Lung microvascular endothelial cell (primary cell): ENCODE measurements at regions not wholly inside any gene's neighbourhood (a gene's known extent, or its start where the extent isn't known, plus 50 kb on each side); places are given as distances from the start of the nearest gene placed in this dataset.

Experiments used
- DNase-seq, 2 donors: peaks; one replicate each; pipeline versions ENCODE4 v3.0.0 to v3.0.0-alpha.2; 2010; ENCODE audit warnings: low read depth in 2 of 2

DNA sequence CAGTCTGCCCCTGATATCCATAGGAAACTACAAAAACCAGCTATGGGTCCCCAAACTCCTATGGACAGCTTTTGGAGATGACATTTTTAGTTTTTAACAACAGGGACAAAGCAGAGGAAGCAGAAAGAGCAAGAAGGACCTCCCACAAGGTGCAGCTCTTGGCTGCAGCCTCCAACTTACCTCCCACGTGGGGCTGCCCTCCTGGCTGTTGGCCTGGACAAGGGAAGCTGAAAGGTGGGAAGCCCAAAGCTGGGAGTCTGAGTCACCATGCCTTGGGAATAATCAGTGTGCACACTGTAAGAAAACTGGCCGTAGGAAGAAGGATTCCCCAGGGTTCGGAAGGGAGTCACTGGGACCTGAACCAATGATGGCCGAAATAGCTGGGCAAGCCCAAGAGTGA is 51.8 kb upstream of the PAX1 start:
- no peak for DNase-seq

DNA sequence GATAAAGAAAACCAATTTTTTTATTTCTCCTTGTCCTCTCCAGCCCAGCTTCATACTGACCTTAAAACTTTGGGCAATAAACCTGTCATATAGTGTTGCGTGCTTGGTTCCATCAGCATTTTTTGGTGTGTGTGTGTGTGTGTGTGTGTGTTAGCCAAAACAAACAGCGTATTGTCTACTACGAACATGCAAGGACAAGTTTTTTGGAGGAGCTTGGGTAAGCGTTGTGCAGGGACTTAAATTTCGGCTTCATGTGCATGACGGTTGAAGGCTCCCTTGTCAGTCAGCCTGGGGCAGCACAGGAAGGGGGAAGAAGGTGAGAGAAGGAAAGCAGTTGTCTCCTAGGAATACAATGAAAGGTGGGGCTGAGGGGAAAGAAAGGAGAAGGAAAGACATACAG is 62.0 kb upstream of the PAX1 start:
- DNase-seq = no peak

DNA sequence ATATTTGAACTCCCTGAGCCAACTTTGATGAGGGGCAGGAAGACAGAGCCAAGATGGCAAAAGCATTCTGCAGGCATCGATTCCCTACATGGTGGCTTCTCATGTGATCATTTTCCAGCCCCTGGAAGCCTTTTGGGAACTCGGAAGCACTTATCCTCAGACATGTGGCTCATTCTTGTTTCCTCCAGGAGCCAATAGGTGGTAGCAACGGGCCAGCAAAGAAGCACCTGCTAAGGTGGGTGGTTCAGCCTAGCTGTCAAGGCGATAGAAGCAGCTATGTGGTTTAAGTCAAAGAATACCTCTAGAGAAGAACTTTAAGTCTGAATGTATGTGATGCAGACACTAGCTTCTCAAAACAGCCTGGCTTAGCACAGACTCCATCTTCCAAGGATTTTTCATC is 64.9 kb upstream of the PAX1 start:
- no peak for DNase-seq

DNA sequence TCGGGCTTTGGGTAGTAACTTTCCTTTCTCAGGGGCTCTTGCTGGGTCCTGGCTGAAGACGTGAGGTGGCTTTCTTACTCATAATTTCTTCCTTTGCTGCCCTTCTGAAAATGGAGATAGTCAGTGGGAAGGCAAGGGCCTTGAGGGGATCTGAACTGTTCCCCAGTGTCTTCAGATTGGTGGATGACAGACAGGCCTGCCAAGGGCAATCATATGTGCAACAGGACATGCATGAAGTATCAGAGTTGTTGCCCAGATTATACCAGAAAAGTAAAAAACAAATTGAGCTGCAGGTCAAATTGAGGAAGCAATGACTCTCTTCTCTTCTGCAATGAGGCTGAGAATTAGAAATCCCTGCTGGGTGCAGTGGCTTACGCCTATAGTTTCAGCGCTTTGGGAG is 71.6 kb upstream of the PAX1 start:
- DNase-seq = no peak

DNA sequence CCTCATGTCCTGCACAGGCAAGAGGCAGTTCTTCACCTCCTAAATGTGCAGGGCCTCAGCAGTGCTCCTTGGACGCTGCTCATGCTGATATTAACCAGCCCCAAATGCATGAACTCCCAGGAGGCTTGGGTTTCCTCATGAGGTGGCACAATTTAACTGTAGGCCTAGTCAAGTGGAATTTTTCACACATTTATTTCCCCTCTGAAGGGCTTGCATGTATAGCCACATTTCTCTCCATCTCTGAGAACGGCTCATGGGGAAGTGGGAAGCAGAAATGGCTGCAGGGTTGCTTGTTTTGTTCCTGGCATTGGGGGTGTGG is 72.8 kb upstream of the PAX1 start:
- DNase-seq = no peak

DNA sequence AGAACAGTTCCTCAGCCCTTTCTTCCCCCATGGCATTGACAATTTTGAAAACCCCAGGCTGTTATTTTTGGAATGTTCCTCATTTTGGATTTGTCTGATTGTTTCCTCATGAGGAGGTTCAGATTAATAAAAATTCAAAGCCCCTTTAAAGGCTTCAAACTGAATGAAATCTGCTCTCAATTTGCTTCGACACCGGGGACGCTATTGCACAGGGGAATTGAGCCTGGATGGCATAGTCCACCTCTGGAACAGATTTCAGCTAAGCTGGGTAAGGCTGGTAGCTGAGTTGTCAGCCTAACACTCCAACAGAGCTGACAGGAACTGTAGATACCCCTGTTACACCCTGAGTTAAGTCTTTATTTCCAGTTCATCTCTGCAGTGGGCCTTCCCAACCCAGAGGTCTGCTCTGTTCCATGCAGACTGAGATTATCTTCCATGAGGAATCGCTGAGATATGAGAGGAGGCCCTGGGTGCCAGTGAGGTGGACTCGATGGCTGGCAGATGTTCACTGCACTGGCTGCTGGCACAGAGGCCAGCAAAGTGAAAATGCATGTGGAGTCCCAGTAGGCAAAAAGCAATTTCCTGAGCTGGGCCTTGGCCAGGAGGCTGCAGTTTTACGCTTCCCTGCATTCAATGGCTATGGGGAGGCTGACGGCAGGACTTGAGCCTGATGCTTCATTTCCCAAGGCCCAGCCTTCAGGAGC is 73.3 kb upstream of the PAX1 start:
- peak in 1 of 2 donors; percentile 13 for DNase-seq

DNA sequence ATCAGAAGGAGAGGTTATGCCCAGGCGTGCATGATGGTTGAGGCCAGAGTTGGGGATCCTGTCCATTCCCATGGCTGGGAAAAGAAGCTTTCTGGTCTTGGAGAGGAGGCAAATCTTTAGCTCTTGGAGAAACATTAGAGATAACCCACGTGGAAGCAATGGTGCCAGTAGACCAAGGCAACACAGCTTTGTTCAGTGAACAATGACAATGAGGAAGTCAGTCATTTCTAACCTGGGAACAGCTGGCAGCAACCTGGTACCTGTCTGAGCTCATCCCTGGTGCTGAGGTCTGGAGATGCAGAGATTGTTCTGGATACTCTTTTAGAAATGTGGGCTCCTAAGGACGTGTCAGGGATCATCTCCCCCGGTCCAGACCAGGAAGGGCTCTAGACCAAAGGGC is 76.7 kb upstream of the PAX1 start:
- no peak for DNase-seq

DNA sequence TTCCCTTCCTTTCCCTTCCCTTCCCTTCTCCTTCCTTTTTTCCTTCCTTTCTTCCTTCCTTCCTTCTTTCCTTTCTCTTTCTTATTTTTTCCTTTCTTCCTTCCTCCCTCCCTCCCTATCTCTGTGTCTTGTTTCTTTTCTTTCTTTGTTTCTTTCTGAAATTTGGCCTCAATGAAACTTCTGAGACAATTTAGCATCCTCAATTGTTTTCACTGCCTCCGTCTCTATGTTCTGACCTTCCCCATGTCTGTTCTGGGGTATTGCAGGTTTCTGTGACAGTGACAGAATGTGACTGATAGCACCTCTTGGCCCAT is 81.7 kb upstream of the PAX1 start:
- DNase-seq = no peak

DNA sequence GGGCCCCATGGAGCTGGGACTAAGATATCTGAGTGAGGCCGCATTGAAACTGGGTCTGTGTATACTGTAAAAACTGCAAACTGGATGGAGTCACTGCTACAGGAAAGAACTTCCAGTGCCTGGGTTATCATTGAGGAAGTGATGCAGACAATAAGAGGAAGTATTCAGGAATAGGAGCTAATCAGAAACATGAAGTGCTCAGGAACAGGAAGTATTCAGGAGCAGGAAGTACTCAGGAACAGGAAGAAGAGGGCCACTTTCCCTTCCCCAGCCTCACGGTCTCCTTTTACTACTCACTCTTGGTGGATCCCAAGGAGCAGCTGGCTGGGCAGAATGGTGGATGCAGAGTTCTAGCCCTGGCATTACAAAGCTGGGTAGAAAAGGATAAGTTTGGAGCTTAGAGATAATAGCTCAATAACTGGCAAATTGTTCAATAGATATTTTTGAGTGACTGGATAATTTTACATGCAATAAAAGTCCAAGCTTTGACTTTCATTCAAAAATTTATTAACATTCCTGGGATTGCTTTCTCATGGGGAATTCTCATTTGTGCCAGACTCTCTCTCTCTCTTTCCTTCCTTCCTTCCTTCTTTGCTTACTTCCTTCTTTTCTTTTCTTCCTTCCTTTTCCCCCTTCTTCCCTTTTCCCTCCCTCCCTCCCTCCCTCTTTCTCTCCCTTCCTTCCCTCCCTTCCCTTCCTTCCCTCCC is 82.2 kb upstream of the PAX1 start:
- DNase-seq = no peak

DNA sequence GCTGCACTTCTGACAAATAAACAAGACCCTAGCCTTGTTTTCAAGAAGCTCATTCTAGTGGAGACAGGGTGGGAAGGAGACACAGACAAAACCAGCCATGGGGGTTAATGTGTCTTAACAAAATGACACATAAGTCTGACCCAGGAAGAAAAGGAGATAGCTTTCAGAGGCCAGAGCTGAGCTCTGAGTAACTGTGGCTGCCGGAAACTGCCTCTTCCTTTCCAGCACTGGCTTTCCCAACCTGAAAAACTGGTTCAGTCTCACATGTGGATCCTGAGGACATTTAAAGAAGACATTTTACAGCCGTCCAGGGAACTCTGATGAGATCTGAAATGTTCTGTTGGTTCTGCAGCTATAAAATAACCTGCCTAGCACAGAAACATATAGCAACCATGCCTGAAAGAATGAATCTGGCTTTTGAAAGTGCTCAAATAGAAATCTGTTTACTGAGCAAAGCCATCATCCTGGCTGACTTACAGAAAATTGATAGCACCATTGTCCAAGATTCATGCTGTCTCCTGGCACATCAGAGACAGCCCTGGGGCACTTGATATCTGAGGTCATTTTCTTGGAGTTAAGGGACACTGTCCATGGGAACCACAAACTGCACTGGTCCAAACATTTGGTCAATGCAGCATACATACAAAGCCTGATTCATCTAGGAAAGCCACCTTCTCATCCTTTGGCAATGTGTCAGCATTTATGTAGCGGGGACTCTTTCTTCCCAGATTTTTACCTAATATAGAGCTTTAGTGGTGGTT is 83.2 kb upstream of the PAX1 start:
- DNase-seq = no peak

DNA sequence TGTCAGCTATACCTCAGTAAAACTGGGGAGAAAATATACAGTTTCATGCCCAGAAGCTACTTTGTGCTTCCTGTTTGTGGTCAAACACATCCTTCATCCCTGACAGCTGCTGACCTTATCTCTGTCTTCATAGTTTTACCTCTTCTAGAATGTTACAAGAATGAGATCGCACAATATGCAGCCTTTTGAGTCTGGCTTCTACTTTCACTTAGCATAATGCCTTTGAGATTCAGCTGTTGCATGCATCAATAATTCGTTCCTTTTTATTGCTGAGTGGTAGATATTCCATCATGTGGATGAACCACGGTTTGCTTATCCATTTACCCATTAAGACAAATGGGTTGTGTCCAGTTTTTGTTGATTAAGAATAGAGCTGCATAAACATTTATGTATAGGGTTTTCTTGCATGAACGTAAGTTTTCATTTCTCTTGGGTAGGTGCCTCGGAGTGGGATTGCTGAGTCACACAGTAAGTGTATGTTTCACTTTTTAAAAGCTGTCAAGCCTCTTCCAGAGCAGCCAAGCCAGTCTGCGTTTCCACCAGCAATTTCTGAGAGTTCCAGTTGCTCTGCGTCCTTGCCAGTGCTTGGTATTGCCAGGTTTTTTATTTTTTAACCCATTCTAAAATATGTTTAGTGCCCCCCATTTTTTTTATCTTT is 86.6 kb upstream of the PAX1 start:
- no peak for DNase-seq

DNA sequence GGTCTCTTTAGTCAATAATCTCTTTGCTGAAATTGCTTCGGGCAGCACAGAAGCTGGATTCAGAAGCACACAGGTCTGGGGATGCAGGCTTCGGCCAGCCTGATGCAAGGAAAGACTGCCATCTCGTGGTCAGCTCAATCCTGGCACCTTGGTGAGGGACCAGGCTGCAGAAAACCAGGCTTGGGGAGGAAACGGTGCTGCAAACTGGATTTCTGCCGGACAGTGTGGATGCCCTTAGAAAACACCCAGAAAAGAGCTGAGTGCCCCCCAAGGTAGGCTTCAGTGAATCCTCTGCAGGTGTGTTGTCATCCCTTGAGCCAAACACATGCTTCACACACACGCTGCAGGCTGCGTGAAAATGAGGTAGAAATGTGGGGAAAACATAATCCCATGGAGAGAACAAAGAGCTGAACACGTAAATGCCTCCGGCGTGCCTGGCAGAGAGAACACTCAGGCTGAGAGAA is 89.8 kb upstream of the PAX1 start:
- peak; percentile 63 to 76 for DNase-seq

DNA sequence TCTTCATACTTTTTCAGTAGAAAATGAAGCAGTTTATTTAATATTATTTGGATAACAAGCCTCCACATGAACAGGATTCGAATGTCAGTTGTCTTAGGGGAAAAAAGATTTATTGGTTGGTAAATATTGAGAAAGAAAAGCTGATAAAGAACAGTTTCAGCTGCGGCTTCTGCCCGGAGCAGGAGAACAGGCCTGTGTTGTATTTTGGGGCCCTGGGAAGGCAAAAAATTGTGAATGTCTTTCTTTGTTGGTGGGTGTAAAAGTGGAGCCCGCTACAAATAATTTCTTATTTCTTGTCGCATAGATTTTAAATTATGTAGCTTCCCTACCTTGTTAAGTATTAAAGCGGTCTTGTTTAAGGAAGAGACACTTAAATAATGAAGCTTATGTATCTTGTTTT is 90.5 kb upstream of the PAX1 start:
- no peak for DNase-seq

DNA sequence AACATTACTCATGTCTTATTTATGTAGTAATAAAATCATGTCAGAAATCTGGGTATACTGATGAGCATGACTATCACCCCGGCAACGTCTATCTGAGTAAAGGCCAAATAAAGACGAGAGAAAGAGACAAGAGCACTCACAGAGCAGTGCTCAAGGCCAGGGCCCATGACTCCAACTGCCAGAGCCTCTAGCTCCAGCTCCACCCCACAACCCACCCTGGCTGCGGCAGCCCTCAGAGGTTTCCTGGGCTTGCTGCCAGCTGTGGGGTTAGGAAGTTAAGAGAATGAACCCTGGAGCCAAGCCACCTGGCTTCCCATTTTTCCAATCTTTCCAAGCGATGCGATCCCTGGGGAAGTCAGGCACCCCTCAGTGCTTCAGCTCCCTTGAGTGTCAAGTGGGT is 92.0 kb upstream of the PAX1 start:
- DNase-seq = peak in 1 of 2 donors; percentile 26

DNA sequence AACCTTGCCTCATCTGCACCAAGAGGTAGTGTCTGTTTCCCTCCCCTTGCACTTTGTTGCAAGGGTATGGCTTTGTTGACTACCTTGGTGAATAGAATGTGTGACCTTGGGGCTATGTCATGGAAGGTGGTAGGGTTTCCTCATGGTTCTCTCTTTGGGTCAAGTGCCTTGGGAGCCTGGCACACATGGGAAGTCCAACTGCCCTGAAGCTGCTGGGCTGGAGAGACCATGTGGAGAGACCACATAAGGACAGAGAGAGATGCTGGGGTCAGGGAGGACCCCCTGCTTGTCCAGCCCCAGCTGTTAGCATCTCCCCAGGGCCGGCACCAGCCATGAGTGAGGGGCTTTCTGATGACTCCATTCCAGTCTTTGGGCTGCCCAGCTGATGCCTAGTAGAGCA is 95.5 kb upstream of the PAX1 start:
- DNase-seq = no peak

DNA sequence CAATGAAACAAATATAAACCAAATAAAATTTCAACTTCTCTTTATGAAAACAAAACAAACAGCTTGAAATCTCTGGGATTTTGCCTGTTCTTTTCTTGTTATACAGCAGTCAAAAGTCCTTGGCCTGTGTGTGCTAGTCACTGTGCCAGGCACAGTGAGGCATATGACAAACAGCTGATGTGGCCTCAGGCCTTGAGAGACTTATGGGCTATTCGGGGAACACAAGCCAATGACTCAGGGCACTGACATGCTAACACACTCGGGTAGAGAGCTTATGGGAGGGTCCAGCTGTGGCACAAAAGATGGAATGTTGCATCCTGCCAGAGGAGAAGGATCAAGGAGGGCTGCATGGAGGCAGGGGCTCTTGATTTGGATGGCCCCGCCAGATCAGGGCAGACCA is 95.4 kb upstream of the NKX2-2 start:
- no peak for DNase-seq

DNA sequence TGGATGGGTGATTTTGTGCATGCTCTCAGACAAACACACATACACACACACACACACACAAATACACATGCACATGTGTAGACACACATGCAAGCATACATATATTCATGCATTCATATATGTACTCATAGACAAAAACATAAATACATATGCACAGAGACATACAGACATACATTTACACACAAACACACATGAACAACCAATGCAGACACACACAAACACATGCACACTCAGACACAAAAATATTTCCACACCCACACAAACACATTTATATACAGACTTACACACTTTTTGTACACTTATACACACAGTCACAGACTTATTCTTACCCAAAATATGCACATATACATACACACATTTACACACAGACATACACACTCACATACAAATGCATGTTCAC is 94.9 kb upstream of the NKX2-2 start:
- no peak for DNase-seq

DNA sequence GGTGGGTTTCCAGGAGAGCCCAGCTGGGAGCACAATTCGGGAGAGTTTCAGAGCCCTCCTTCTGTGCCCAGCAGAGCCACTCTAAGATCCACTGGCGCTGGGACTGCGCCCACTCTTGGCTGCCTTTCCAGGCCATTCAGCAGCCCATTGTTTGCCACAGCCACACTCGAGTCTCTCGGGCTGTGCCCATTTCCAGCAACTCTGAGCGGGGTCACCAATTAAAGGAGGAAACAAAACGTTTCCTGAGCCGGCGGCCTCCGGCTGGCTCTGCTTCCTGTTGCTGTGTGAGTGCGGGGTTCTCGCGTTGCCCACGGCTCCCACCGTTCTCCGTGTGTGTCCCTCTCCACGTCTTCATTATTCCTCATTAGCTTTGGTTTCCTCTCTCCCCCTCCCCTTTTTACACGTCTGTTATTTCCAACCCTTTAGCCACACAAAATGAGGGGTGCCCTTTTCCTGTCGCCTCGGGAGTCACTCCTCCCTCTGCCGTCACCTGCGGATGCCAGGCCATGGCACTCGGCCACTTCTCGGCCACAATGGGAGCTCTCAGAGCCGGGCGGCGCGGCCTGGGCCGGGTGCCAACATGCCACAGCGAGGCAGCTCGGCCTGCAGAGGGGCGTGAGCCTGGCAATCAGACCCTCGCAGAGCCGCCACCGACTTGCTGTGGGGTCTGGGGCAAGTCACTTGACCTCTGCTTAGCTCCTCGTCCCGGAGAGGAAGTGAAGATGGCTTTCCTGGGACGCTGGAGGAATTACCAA is 94.3 kb upstream of the NKX2-2 start:
- peak in 1 of 2 donors; percentile 36 for DNase-seq

DNA sequence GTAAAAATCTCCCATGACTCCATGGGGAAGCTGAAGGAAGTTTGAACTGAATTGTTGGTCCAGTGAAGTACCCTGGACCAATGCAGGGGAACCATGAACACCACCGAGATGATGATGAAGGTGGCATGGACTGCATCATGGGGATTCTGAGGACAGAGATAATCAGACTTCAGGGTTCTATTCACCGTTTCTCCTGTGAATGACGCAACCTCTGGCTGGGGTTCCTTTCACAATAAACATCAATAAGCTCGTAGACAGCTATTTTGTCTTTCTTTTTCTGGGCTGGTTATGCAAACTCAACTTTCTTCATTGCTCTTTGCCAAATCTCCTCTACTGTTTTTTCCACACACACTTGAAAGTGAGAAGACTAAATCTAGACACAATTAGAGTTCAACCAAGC is 87.9 kb upstream of the NKX2-2 start:
- DNase-seq = no peak

DNA sequence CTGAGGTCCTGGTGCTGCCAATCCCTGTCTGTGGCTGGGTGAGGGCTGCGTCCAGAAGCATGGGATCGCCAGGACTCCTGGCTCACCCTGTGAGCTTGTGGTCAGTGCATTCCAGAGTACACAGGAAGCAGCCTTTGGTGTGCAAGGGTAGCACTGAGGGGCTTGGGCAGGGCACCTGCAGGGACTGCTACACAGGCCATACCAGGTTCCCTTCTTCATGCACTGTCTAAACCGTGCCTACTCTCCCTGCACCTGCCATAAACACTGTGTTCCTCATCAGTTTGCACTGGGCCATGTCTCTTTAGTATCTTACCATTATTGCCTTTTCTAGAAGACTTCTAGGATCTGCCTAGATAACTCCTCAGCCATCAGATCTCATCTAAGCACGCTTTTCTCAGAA is 72.8 kb upstream of the NKX2-2 start:
- DNase-seq = no peak

DNA sequence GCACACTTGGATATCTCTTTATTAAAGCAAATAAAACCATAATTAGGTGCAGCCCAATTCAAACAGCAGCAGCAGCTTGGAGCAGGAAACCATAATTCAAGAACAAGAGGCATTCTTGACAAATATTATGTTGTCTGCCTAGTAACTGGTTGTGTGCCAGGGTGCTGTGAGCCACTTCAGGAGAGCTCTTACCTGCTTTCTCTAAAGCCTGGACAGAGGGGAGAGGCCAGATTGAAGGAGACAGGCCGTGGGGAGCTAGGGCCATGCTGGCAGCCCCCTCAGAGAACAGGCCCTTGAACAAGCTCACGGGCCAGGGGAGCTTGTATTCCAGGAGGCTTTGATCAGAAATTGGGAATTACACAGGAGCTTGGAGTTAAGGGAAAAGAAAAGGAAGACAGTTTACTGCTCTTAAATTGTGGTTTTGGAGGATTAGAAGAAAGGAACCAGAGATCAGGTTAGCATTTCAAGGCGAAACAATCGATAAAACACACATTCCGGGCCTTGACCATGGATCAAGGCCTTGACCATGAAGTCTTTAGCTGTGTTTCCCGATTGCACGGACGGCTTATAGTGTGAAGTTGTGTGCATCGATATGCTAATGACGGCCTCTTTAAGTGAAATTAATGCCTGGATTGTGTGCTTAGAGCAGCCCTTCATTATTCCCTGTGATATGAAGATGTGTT is 69.8 kb upstream of the NKX2-2 start:
- DNase-seq = no peak
